ENCODE measurements at regions not wholly inside any gene's neighbourhood (a gene's known extent, or its start where the extent isn't known, plus 50 kb on each side); places are given as distances from the start of the nearest gene placed in this dataset.
"Not testable (repeated sequence)": the region's sequence is repeated elsewhere in the genome, so short reads cannot be mapped to it uniquely, and the experiment has no call there.

DNA sequence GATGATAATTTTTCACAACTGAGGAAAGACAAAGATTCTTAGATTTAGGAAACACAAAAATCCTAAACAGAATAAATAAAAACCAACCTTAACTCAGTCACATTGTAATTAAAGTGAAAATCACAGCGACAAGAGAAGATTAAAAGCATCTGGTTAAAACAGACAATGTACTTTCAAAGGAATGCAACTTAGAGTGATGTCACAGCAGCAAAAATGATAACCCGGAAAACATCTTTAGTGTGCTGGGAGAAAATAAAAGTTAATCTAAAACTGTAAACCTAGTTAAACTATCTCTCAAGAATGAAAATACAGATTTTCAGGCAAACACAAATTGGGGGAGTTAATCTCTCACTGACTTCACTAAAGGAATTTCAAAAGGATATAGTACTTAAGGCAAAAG, 76.8 kb upstream of the OGFRL1 start:
- no CpG with 5 or more reads among the region's 2 CpGs for WGBS (ENCODE audit: insufficient coverage, insufficient read length)
- H3K4me1 ChIP-seq (ENCODE audit: control insufficient read depth, insufficient read depth, low read length), result no peaks in the 10 kb centered on the region
- no peak overlapping the region for H3K27ac ChIP-seq (ENCODE audit: low read length)
- H3K9me3 ChIP-seq (ENCODE audit: control insufficient read depth, insufficient read depth, low read length), result no peaks in the 10 kb centered on the region
- DNase-seq (ENCODE audit: low read depth, low spot score), result no peak
- H3K27me3 ChIP-seq (ENCODE audit: control insufficient read depth, insufficient read depth, low read length), result no peaks in the 10 kb centered on the region
- no peaks in the 10 kb centered on the region for H3K36me3 ChIP-seq (ENCODE audit: control insufficient read depth, insufficient read depth, low read length)
- no peak overlapping the region for H3K4me3 ChIP-seq (ENCODE audit: low read length)

DNA sequence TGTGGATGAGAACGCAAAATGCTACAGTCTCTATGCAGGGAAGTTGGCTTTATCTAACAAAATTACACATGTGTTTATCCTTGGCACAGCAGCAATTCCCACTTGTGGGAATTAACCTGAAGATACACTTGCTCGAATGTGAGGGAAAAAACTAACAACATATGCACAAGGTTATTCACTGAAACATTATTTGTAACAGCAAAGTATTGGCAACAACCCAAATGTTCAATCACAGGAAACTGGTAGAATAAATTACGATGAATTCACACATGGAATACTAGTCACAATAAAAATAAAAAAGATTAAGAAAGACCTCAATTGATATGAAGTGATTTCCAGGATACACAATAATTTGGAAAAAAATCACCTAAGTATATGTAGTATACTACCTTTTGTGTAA, 68.1 kb upstream of the OGFRL1 start:
- Histone ChIP-seq H3K4me3 (ENCODE audit: low read length) (no peak overlapping the region), H3K9me3 (ENCODE audit: control insufficient read depth, insufficient read depth, low read length) (no peaks in the 10 kb centered on the region), H3K27ac (ENCODE audit: low read length) (no peak overlapping the region), H3K4me1 (ENCODE audit: control insufficient read depth, insufficient read depth, low read length) (no peaks in the 10 kb centered on the region), H3K27me3 (ENCODE audit: control insufficient read depth, insufficient read depth, low read length) (no peaks in the 10 kb centered on the region), H3K36me3 (ENCODE audit: control insufficient read depth, insufficient read depth, low read length) (no peaks in the 10 kb centered on the region)
- no peak for DNase-seq (ENCODE audit: low read depth, low spot score)
- no CpG with 5 or more reads among the region's 3 CpGs for WGBS (ENCODE audit: insufficient coverage, insufficient read length)

- DNase-seq (ENCODE audit: low read depth, low spot score), result no peak
- H3K27ac ChIP-seq (ENCODE audit: low read length), result no peak overlapping the region
- no peak overlapping the region for H3K4me3 ChIP-seq (ENCODE audit: low read length)
- H3K4me1 ChIP-seq (ENCODE audit: control insufficient read depth, insufficient read depth, low read length), result no peaks in the 10 kb centered on the region
- H3K36me3 ChIP-seq (ENCODE audit: control insufficient read depth, insufficient read depth, low read length), result no peaks in the 10 kb centered on the region
- no peaks in the 10 kb centered on the region for H3K9me3 ChIP-seq (ENCODE audit: control insufficient read depth, insufficient read depth, low read length)
- WGBS (ENCODE audit: insufficient coverage, insufficient read length), result 100% methylated on average over 1 of the region's 4 CpGs
- no peaks in the 10 kb centered on the region for H3K27me3 ChIP-seq (ENCODE audit: control insufficient read depth, insufficient read depth, low read length)
Observed at GRCh38 chr6:71222671-71223070, 65.9 kb upstream of the OGFRL1 start.

DNA sequence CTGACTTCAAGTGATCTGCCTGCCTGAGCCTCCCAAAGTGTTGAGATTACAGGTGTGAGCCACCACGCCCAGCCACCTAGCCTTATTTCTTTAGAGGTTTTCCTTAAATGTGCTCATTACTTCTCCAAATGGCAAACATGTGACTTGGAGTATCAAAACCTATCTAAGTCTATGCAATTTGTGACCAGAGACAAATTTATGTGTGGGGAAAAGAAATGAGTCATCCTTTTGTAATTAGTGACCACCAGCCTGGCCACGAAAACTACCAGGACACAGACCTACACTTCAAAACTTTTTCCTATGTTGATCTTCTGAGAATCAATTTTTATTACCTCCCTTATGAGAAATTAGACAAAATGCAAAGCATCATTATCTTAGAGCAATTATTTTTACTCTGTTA, 64.6 kb upstream of the OGFRL1 start:
- no CpG with 5 or more reads among the region's 2 CpGs for WGBS (ENCODE audit: insufficient coverage, insufficient read length)

DNA sequence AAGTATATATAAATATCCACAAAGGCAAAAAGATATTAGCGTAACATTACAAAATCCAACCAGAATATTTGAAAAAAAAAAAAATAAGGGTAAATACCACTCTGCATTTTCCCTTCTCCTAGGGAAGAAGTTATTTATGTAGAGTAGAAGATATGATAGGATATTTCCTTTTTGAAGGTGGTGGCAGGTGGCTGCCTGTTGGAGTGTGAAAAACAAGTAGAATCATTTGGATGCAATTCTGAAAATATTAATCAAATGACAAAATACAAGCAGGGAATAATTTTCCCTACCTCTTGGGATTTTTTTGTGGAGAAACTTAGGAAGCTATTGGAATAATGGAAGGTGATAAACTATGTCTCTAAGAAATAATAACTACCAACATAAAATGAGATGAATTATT, 62.5 kb upstream of the OGFRL1 start:
- DNase-seq (ENCODE audit: low read depth, low spot score), result no peak
- no CpG with 5 or more reads among the region's 1 CpG for WGBS (ENCODE audit: insufficient coverage, insufficient read length)
- no peaks in the 10 kb centered on the region for H3K4me1 ChIP-seq (ENCODE audit: control insufficient read depth, insufficient read depth, low read length)
- no peaks in the 10 kb centered on the region for H3K27me3 ChIP-seq (ENCODE audit: control insufficient read depth, insufficient read depth, low read length)
- no peaks in the 10 kb centered on the region for H3K36me3 ChIP-seq (ENCODE audit: control insufficient read depth, insufficient read depth, low read length)
- no peak overlapping the region for H3K4me3 ChIP-seq (ENCODE audit: low read length)
- no peaks in the 10 kb centered on the region for H3K9me3 ChIP-seq (ENCODE audit: control insufficient read depth, insufficient read depth, low read length)
- H3K27ac ChIP-seq (ENCODE audit: low read length), result no peak overlapping the region

More for the DNA sequence above, 64.6 kb upstream of the OGFRL1 start:
- Histone ChIP-seq H3K27me3 (ENCODE audit: control insufficient read depth, insufficient read depth, low read length) (no peaks in the 10 kb centered on the region), H3K36me3 (ENCODE audit: control insufficient read depth, insufficient read depth, low read length) (no peaks in the 10 kb centered on the region), H3K4me3 (ENCODE audit: low read length) (no peak overlapping the region), H3K27ac (ENCODE audit: low read length) (no peak overlapping the region), H3K9me3 (ENCODE audit: control insufficient read depth, insufficient read depth, low read length) (no peaks in the 10 kb centered on the region), H3K4me1 (ENCODE audit: control insufficient read depth, insufficient read depth, low read length) (no peaks in the 10 kb centered on the region)
- DNase-seq (ENCODE audit: low read depth, low spot score), result no peak

DNA sequence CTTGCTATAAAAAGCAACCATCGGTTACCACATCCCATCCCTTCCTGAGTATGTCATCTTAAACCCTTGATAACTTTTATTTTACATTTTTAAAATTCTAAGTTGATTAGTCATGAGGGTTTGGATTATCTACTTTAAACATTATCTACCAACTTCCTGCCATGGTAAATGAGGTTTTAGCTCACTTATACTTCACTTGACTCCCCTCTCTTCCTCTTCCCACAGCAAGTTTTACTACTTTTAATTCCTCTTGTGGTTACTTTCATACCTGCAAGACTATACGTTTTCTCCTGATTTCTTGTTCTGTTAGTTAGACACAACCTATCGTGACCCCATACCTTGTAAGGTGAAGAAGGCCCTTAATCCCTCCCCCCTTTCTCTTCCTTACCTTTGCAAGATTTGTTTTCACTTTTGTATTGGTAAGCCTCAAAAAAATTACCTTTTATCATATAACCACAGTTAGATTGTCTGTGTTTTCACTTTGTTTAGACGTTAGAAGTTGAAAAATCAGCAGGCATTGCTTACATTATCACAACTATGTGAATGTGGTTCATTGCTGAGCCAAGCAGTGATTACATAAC, 60.1 kb upstream of the OGFRL1 start:
- Histone ChIP-seq H3K27me3 (ENCODE audit: control insufficient read depth, insufficient read depth, low read length) (no peaks in the 10 kb centered on the region), H3K9me3 (ENCODE audit: control insufficient read depth, insufficient read depth, low read length) (no peaks in the 10 kb centered on the region), H3K27ac (ENCODE audit: low read length) (no peak overlapping the region), H3K4me1 (ENCODE audit: control insufficient read depth, insufficient read depth, low read length) (no peaks in the 10 kb centered on the region), H3K4me3 (ENCODE audit: low read length) (no peak overlapping the region), H3K36me3 (ENCODE audit: control insufficient read depth, insufficient read depth, low read length) (no peaks in the 10 kb centered on the region)
- DNase-seq (ENCODE audit: low read depth, low spot score), result no peak
- no CpG with 5 or more reads among the region's 4 CpGs for WGBS (ENCODE audit: insufficient coverage, insufficient read length)

GRCh38 chr6:71229477-71229876, 59.1 kb upstream of the OGFRL1 start:
- Histone ChIP-seq H3K4me1 (ENCODE audit: control insufficient read depth, insufficient read depth, low read length) (no peaks in the 10 kb centered on the region), H3K27me3 (ENCODE audit: control insufficient read depth, insufficient read depth, low read length) (no peaks in the 10 kb centered on the region), H3K27ac (ENCODE audit: low read length) (no peak overlapping the region), H3K9me3 (ENCODE audit: control insufficient read depth, insufficient read depth, low read length) (no peaks in the 10 kb centered on the region), H3K36me3 (ENCODE audit: control insufficient read depth, insufficient read depth, low read length) (no peaks in the 10 kb centered on the region), H3K4me3 (ENCODE audit: low read length) (no peak overlapping the region)
- no CpG with 5 or more reads among the region's 3 CpGs for WGBS (ENCODE audit: insufficient coverage, insufficient read length)
- DNase-seq (ENCODE audit: low read depth, low spot score), result no peak

- H3K27me3 ChIP-seq (ENCODE audit: control insufficient read depth, insufficient read depth, low read length); H3K36me3 ChIP-seq (ENCODE audit: control insufficient read depth, insufficient read depth, low read length); DNase-seq (ENCODE audit: low read depth, low spot score); H3K4me1 ChIP-seq (ENCODE audit: control insufficient read depth, insufficient read depth, low read length); H3K9me3 ChIP-seq (ENCODE audit: control insufficient read depth, insufficient read depth, low read length); H3K4me3 ChIP-seq (ENCODE audit: low read length); H3K27ac ChIP-seq (ENCODE audit: low read length): not testable (repeated sequence)
- whole genome bisulfite sequencing (ENCODE audit: insufficient coverage, insufficient read length), result no CpG with 5 or more reads among the region's 4 CpGs
Observed at GRCh38 chr6:71232890-71233289, 55.7 kb upstream of the OGFRL1 start.

GRCh38 chr6:71236926-71237434, 51.6 kb upstream of the OGFRL1 start:
- WGBS (ENCODE audit: insufficient coverage, insufficient read length), result no CpG with 5 or more reads among the region's 1 CpG
- Histone ChIP-seq H3K4me1 (ENCODE audit: control insufficient read depth, insufficient read depth, low read length) (no peaks in the 10 kb centered on the region), H3K4me3 (ENCODE audit: low read length) (no peak overlapping the region), H3K27me3 (ENCODE audit: control insufficient read depth, insufficient read depth, low read length) (no peaks in the 10 kb centered on the region), H3K36me3 (ENCODE audit: control insufficient read depth, insufficient read depth, low read length) (no peaks in the 10 kb centered on the region), H3K27ac (ENCODE audit: low read length) (no peak overlapping the region), H3K9me3 (ENCODE audit: control insufficient read depth, insufficient read depth, low read length) (no peaks in the 10 kb centered on the region)
- no peak for DNase-seq (ENCODE audit: low read depth, low spot score)

- H3K4me3 ChIP-seq (ENCODE audit: low read length), result no peak overlapping the region
- H3K9me3 ChIP-seq (ENCODE audit: control insufficient read depth, insufficient read depth, low read length), result no peaks in the 10 kb centered on the region
- no peaks in the 10 kb centered on the region for H3K4me1 ChIP-seq (ENCODE audit: control insufficient read depth, insufficient read depth, low read length)
- H3K27ac ChIP-seq (ENCODE audit: low read length), result no peak overlapping the region
- no peaks in the 10 kb centered on the region for H3K27me3 ChIP-seq (ENCODE audit: control insufficient read depth, insufficient read depth, low read length)
- no peak for DNase-seq (ENCODE audit: low read depth, low spot score)
- no peaks in the 10 kb centered on the region for H3K36me3 ChIP-seq (ENCODE audit: control insufficient read depth, insufficient read depth, low read length)
- WGBS (ENCODE audit: insufficient coverage, insufficient read length), result no CpG with 5 or more reads among the region's 1 CpG
Observed at GRCh38 chr6:71238351-71238750, 50.3 kb upstream of the OGFRL1 start.

Data from iPS DF 6.9 (cell line).